ENCODE measurements at regions not wholly inside any gene's neighbourhood (a gene's known extent, or its start where the extent isn't known, plus 50 kb on each side); places are given as distances from the start of the nearest gene placed in this dataset.

DNA sequence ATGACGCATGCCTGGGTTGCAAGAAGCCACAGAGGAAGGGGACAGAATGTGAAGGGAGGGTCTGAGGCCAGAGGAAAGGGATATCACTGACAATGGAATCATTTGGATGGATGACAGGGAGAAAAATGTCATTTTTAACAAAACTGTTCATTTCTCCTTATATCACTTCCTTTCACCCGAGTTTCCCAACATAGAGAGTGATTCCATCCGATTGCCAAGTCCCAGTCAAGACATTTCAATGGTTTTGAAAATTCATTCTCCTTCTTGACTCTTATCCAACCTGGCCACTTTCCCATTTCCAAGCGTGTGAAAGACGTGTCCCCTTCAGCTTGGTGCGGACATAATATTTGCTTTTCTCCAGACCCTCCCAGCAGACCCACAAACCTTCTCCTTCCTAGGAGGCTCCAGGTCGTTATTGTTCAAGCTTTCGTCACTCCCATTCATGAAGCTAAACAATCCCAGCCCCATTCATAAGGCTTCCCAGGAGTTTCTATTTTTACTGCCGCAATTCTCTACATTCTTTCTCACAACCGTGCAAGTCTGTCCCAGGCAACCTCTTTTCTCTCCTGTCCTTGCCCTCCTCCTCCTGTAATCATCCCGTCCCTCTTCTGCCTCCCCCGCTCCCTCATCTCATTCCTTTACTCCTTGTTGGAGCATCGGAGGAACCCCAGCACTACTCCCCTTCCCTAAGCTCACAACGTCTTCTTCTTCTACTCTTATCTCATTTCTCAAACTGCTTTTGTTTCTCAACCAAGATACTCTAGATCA is 301.3 kb upstream of the KLF6 start:
- DNase-seq = no peak

DNA sequence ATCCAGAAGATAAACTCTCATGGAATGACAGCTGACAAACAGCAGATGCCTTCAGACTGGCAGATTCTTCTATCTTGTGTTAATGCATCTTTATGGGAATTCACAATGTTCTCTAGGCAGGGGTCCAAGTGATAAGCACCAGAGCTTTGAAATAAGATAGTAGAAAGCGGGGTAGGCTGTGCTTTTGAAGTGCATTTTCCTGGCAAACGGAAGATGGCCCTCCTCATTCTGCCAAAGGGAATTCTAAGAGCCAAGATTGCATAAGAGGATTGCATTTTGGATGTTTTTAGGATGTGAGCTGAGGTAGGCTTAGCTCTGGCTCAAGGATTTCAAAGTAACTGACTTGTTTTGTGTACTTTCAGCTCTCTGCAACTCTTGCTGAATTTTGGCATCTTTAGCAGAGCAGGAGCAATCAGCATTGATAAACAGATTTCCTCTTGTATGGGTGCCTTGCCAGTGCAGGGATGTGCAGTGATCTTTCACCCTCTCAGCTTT is 298.5 kb upstream of the KLF6 start:
- no peak for DNase-seq

DNA sequence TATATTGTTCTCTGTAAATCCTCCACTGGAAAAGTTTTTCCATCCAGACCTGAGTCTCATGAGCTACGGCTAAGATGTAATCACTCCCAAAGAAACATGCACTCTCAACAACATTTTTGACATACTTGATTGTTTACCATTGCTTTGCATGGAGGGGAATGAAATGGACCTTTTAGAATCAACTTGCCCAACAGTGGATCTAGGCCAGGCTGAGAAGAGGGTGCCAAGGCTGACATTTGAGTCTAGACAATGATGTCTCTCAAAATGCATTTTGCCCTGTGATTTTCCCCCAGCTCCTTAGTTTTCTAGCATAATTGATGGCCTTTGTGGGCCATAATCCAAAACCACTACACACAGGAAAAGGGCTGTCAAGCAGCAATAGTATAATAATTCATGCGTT is 297.9 kb upstream of the KLF6 start:
- no peak for DNase-seq

DNA sequence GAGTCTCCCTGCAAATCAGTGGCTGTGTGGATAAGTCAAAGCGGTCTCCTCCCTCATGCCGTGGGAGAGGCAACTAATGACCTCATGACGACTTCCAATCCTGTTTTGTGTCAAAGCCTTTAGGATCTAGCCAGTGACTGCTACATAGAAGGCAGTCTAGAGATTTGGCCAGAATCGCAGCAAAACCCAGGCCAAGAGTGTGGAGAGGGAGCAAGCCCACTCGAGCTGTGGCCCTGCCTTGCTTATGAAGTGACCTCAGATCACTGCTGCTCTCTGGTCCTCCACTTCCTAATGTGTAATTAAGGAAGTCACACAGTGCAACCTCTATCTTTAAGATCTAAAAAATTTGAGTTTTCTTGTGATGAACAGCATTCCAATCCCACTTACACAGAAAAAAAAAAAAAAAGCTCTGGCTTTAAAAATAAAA is 296.7 kb upstream of the KLF6 start:
- DNase-seq = no peak

DNA sequence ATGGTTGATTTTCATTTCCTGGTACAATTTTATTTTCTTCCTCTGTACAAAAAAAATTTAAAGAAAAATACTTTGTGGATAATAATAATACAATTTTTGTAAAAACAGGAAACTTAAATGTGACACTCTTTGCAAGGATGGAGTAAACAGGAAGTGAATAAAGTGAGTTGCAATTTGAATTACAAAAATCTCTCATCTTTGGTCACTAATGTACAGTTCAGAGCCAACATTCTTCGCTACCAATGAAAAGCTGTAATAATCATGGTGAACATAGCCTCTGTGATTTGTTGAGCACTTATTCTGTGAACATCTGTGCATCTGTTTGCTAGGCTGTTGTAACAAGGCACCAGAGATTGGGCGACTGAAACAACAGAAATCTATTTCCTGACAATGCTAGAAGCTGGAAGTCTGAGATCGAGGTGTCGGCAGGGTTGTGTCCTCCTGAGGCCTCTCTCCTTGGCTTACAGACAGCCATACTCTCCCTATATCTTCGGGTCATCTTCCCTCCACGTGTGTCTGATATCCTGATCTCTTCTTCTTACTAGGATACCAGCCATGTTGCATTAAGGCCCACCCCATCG is 295.3 kb upstream of the KLF6 start:
- no peak for DNase-seq

DNA sequence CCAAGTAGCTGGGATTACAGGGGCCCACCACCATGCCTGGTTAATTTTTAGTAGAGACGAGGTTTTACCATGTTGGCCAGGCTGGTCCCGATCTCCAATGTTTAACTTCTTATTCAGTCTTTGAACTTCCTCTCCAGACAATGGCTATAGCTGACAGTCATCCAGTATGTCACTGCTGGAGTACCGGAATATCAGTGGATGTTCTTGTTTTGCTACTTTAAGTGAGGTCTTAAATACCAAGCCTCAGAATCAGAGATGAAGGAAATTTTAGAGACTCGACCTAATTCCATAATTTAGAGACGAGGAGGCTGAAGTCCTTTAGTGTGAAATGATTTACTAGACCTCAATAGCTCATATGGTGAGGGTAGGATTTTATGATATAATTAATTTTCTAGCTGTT is 294.8 kb upstream of the KLF6 start:
- no peak for DNase-seq

DNA sequence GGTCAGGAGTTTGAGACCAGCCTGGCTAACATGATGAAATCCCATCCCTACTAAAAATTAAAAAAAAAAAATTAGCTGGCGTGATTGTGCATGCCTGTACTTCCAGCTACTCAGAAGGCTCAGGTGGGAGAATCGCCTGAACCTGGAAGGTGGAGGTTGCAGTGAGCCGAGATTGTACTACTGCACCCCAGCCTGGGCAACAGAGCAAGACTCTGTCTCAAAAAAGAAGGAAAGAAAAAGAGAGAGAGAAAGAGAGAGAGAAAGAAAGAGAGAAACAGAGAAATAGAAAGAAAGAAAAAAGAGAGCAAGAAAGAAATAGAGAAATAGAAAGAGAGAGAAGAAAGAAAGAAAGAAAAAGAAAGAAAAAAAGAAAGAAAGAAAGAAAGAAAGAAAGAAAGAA is 292.8 kb upstream of the KLF6 start:
- DNase-seq = no peak

DNA sequence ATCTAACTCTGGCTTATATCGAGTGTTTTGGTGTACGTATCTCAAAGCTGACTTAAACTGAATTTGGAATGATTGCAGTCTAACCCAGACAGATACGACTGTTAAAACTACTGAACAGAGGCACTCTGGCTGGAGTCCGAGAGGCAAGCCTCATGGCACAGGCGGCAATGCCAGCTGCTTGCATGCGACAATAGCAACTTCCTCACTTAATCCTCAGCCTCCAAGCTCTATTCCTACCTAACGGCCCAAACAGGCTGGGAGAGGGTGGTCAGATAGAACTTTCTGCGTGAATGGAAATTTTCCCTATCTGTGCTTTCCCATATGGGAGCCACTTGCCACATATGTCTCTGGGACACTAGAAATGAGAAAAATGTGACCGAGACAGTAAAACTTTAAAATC is 292.0 kb upstream of the KLF6 start:
- no peak for DNase-seq

DNA sequence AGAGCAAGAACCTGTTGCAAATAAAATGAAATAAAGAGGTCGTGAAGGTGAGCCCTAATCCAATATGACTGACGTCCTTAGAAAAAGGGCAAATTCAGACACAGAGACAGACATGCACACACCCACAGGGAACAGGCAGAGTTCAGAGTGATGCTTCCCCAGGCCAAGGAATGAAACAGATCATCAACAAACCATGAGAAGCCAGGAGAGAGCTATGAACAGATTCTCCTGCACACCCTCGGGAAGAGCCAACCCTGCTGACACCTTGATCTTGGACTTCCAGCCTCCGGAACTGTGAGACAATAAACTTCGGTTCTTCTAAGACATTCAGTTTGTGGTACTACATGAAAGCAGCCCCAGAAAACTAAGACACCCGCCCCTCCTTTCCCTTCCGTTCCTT is 290.4 kb upstream of the KLF6 start:
- DNase-seq = no peak

DNA sequence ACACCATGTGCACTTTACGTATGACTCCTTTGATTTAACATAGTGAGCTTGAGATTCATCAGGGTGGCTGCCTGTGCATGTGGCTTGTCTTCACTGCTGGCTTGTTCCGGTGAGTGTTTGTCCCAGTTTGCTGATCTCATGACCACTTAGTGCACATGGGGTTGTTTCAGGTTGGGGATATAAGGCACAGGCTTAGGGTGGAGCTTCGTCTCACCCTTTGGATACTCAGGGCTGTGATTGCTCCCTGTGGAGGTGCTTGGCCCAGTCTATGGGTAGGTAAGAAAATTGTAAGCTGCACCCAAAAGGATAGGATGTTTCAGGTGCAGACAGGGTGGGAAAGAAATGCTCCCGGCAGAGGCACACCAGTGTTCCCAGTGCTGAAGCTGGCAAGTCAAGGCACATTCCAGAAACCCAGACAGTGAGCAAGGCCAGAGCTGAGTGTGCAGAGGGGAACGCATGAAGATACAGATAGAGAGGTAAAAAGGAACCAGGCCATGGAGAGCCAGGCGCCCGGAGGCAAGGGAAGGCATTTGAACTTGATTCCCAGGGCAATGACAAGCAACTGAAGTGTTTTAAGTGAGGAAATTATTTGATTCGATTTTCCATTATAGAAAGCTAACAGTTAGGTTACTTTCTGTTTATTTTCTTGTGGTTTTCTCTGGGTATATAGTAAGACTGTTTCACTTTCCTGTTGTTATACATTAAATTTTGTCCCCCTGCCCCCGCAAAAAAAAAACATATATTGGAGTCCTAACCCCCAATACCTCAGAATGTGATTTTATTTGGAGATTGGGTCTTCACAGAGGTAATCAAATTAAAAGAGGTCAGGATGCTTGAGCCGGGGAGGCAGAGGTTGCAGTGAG is 289.8 kb upstream of the KLF6 start:
- no peak for DNase-seq

DNA sequence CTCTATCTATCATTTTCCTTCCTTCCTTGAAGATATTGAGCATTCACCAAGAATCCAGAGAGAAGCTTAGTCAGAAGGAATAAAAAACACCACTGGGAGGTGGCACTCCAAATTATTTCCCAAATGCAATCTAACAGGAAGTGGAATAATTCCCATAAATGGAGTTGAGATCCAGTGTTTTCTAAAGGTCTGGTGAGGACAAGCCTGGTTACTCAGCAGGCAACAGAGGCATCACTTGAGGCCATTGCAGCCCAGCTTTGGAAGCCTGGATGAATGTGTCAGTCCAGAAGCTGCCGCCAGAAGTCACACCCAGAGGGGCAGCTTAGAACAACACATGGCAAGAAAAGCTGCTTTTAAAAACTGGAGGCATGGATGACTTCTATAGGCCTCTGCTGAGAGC is 288.9 kb upstream of the KLF6 start:
- no peak for DNase-seq

DNA sequence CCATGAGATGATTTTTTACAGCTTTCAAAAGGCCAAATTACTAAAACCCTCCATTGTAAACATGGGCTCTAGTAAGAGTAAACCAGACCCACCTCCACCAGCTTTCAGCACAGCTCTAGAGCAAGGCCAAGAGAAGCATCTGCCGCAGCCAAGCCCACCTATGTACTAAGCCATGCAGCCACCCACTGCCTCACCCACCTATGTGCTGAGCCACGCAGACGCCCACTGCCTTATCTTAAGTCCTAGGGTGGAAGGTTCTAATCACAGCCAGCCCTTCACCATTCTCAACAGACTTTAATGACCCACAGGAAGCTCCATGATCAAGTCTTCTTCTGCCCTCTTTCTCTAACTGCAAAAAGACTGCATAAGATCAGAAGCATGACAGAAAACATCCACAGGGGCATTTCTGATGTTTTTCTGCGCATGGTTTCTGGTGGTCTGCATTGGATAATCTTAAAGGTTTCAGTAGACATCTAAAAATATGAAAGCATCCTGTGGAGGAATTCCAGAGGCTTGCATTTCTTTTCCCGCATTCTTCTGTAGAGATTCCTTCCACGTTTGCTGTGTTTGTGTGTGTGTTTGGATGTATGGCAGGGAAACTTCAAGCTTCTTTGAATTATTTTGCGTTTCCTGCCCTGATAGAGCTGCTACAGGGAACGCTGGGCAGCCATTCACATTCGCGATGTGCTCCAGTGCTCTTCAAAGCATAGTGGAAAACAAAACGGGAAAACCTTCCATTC is 286.1 kb upstream of the KLF6 start:
- no peak for DNase-seq

DNA sequence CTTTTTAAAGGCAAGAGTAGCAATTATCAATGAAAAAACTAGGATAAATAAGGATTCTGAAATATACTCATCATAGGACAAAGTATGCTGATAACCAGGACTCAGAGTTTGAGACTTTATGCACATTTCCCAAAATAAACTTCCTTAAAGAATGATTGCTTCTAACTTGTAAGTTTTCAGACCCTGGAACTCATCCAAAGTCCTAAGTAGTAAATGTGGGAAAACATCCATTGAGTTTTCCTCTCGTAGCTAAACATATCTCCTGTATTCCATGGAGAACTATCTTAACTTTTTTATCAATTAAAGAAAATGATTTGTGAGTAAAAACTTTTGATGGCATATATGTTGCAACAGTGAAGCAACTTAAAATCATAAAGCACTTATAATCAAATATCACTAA is 285.2 kb upstream of the KLF6 start:
- no peak for DNase-seq

DNA sequence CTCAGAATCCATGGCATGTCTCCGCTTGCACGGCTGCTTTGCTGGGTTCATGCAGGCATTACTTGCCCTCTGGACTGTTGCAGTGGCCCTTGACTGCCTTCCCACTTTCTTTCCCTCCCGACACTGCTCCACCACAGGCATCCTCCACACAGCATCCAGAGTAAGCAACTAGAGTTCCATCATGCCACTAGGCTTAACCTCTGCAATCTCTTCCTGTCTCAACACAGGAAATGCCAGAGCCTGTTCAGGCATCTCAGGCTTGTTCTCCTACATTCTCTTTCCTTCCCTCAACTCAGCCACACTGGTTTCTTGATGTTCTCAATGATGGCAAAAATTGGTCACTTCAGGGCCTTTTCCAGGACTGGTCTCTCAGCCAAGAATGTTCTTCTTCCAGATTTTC is 284.5 kb upstream of the KLF6 start:
- no peak for DNase-seq

DNA sequence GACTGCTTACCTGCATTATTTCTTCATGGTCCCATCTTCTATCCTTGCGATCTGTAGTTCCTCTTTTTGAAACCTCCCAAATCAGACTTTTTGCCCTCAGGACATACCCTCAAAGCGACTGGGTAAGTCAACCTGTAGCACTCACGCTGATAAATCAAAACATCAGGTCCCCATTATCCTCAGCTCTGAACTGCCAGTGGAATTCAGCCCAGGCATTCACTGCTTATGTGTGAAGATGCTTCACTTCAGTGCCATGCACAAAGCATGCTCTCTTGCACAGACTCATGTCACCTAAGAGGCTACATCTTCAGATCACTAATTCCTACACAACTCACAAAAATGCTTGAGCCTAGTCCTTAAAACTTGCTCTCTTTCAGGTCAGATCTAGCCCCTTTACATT is 283.6 kb upstream of the KLF6 start:
- DNase-seq = no peak

DNA sequence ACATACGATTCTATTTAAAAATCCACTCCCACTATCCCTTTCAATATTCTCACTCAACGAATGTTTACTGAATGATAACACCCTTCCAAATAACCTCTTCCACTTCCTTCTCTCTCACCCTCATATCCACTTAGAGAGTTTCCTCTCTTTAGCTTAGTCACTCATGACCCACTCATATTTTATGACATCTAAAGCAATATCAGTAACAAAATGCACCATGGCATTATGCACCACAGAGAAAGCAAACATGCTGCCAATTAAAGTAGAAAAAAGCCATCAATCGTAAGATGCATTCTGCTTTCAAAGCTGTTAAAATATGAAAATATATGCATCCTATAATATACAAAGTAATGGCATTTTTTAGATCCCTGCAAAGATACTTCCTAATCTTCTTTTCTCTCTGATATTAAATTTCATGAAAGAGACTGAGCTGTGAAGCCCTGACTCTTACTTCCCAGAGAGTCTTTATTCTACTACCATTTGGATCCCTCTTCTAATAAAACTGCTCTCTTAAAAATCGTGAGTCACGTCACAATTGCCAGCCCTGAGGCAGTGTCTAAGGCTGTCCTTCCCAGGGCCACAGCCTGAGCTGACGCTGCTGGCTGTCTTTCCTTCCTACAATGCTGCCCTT is 283.0 kb upstream of the KLF6 start:
- DNase-seq = no peak

DNA sequence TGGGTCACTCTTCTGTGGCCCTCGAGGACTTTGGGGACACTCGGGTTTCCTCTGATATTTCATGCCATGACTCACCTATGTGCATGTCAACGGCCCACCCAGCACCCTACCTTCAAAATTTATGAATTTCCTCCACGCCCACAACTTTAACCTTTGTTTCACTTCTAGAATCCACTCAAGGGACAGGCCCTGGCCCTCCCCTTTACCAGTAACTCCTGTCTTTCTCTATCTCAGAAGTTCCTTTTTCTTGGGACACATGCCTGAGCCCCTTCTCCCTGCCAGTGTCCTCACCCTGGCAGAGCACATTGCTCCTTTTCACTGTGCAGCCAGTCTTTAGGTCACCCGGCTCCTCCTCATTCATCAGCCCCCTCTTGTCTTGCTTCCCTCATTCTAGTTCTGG is 282.5 kb upstream of the KLF6 start:
- no peak for DNase-seq

DNA sequence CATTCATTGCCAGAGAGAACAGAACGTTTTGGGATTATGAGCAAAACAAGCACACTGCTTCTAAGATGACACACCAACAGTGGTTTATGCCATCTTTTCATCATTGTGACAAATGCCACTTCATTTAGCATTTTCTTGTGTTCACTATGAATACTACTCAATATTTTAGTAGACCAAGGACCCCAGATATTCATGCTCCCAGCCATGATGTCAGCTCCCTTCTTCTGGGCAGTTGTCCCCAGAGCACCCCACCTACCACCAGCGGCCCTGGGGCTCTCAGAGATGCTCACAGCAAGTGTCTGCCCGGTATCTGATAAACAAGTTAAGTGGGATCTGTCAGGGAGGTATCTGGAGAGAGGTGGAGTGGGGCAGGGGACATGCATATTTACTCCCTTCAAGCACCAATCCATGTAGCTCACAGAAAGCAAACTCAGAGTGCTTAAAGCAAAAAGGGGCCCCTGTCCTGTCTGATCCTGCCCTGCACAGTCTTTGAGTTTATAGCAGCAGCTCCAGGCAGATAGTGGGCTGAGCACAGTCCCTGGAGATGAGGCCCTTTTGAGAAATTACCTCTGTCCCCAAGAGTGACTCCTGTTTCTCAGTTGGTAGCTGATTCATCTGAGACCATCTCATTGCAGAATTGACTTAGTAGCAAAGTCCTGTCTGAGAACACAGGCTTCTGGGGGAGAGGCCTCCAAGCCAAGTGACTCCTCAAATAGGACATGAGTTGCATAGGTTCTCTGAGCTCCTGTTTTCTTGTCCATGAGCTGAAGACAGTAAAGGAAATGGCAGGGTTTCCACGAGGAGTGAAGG is 281.8 kb upstream of the KLF6 start:
- DNase-seq = no peak

DNA sequence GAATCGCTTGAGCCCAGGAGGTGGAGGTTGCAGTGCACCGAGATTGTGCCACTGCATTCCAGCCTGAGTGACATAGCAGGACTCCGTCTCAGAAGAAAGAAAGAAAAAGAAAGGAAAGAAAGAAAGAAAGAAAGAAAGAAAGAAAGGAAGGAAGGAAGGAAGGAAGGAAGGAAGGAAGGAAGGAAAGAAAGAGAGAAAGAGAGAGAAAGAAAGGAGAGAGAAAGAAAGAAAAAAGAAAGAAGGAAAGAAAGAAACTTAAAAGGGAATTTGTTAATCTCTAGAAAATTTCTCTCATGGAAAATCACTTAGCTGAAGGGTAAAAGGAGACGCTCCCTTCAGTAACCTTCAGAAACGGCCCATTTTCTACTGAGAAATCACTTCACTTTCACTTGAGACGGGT is 279.5 kb upstream of the KLF6 start:
- no peak for DNase-seq

DNA sequence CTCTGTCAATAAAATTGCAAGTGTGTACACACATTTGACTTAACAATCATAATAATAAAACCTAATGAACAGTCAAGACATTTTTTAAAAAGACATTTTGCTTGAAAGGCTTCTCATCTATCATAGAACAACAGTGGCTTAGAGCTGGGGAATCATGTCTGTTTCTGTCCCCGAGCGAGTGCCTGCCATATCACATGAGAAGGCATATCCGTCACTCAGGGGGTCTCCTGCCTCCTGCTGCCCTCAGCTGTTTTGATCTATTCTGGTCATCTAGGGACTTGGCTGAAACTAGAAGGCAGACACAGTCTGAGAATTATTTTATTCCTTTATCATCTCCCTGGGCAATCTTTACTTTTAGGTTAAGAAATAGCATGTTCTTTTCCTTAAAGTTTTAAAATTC is 278.7 kb upstream of the KLF6 start:
- DNase-seq = no peak

DNA sequence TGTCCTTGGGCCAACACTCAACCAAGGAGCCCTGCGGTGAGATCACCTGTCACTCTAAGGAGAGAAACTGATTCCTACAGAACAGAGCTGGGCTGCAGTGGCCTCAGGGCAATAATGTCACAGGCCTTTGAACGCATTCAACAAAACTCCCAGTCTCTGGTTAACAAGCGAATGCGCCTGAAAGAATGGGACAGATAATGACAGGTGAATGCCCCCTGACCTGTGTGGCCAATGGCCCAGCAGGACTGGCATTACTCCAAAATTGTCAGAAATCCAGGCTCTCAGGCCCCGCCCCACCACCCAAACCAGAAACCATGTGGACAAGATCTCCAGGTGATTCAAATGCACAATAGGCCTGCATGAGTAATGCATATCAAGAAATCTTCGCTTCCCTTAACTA is 277.7 kb upstream of the KLF6 start:
- no peak for DNase-seq

DNA sequence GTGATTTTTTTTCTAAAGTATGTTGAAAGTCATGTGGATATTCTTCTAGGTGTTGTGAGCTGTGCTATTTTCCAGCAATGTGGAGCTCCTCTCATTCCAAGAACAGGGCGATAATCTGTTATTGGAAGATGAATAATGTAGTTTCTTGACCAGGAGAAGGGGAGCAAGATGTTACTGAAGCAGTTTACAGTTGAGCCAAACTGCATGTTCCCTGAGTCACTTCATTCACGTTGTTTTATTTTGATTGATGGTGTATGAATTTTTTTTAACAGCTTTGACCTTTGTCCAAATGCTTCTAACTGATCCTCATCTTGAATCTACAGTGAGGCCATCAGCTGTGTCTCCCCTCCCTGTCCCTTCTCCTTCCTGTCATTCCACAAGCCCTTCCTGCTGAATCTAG is 277.1 kb upstream of the KLF6 start:
- DNase-seq = no peak
